PFSK-1 (cell line): ENCODE measurements at regions not wholly inside any gene's neighbourhood (a gene's known extent, or its start where the extent isn't known, plus 50 kb on each side); places are given as distances from the start of the nearest gene placed in this dataset.

Source experiments
- FOXP2 ChIP-seq: optimal IDR thresholded peaks from 2 replicates; pipeline ENCODE3; 2011; ENCODE audit warnings: borderline replicate concordance, control low read depth, inconsistent platforms; ENCODE audit not compliant: insufficient read depth; ENCODE audit errors: extremely low read length, extremely low read depth
- POLR2AphosphoS5 ChIP-seq: IDR thresholded peaks from 2 replicates; pipeline ENCODE4 v1.6.1; 2012; ENCODE audit warnings: low read depth, mild to moderate bottlenecking, control low read depth, low read length, moderate library complexity
- REST ChIP-seq, 2 experiments: IDR thresholded peaks; 2 replicates each; pipeline versions ENCODE4 v1.6.1 to v1.8.0; 2011 to 2012; ENCODE audit warnings: low read depth in 2 of 2, low read length in 2 of 2, control low read depth in 1 of 2, inconsistent platforms in 1 of 2, mild to moderate bottlenecking in 1 of 2, moderate library complexity in 1 of 2; ENCODE audit not compliant: insufficient read depth in 1 of 2
- SIN3A ChIP-seq: IDR thresholded peaks from 2 replicates; pipeline ENCODE4 v1.6.1; 2012; ENCODE audit warnings: mild to moderate bottlenecking, low read length, moderate library complexity, borderline replicate concordance; ENCODE audit not compliant: insufficient read depth
- TAF1 ChIP-seq: IDR thresholded peaks from 2 replicates; pipeline ENCODE4 v1.6.1; 2012; ENCODE audit warnings: low read length, control low read depth, borderline replicate concordance; ENCODE audit not compliant: insufficient read depth

DNA sequence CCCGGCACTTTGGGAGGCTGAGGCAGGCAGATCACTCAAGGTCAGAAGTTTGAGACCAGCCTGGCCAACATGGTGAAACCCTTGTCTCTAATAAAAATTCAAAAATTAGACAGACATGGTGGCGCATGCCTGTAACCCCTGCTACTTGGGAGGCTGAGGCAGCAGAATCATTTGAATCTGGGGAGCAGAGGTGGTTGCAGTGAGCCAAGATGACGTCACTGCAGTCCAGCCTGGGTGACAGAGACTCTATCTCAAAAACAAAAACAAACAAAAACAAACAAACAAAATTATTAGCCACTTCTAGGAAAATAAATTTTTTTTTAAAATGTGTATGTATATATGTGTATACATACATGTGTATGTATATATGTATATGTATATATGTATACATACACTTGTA is 320.3 kb upstream of the ADGRL4 start:
- TF ChIP-seq SIN3A (no peak), TAF1 (no peak), POLR2AphosphoS5 (no peak), REST (IDR thresholded peaks at IDR 0.05; ENCODE audit: insufficient read depth in 1 of 2, low read depth in 2 of 2, low read length in 2 of 2) (no peak), FOXP2 (no peak)
